ENCODE measurements at regions not wholly inside any gene's neighbourhood (a gene's known extent, or its start where the extent isn't known, plus 50 kb on each side); places are given as distances from the start of the nearest gene placed in this dataset.

- Histone ChIP-seq H3K9ac (ENCODE audit: low read depth in 2 of 2, low read length in 2 of 2) (no peak overlapping the region), H3K27me3 (no peaks in the 10 kb centered on the region), H3K36me3 (no peaks in the 10 kb centered on the region), H3K4me3 (no peak overlapping the region), H3K4me1 (no peaks in the 10 kb centered on the region), H3K27ac (no peak overlapping the region), H3K9me3 (no peaks in the 10 kb centered on the region)
- DNase-seq, result no peak
- intact Hi-C loops (cut with DNase I), result no loop called here
- TF ChIP-seq CTCF (IDR thresholded peaks at IDR 0.05), result no peak
Observed at GRCh38 chr21:22409571-22409970, 1411.4 kb downstream of the NCAM2 start.

- no peak for DNase-seq
- intact Hi-C loops (cut with DNase I), result no loop called here
- H3K27me3 ChIP-seq, result no peaks in the 10 kb centered on the region
- H3K9me3 ChIP-seq, result no peaks in the 10 kb centered on the region
- no peak overlapping the region for H3K27ac ChIP-seq
- no peaks in the 10 kb centered on the region for H3K36me3 ChIP-seq
- H3K4me3 ChIP-seq, result no peak overlapping the region
- no peak overlapping the region for H3K9ac ChIP-seq (ENCODE audit: low read depth in 2 of 2, low read length in 2 of 2)
- no peaks in the 10 kb centered on the region for H3K4me1 ChIP-seq
- no peak for TF ChIP-seq CTCF (IDR thresholded peaks at IDR 0.05)
Observed at GRCh38 chr21:22416555-22416954, 1418.3 kb downstream of the NCAM2 start.

- Histone ChIP-seq H3K9me3 (no peaks in the 10 kb centered on the region), H3K27ac (no peak overlapping the region), H3K4me1 (no peaks in the 10 kb centered on the region), H3K4me3 (no peak overlapping the region), H3K36me3 (no peaks in the 10 kb centered on the region), H3K27me3 (no peaks in the 10 kb centered on the region), H3K9ac (ENCODE audit: low read depth in 2 of 2, low read length in 2 of 2) (no peak overlapping the region)
- intact Hi-C loops (cut with DNase I), result no loop called here
- no peak for DNase-seq
- TF ChIP-seq CTCF (IDR thresholded peaks at IDR 0.05), result no peak
Observed at GRCh38 chr21:22421416-22422180, 1423.4 kb downstream of the NCAM2 start.

GRCh38 chr21:22438428-22439086 is 1440.3 kb downstream of the NCAM2 start:
- no peak overlapping the region for H3K27ac ChIP-seq
- DNase-seq, result no peak
- no peak for TF ChIP-seq CTCF (IDR thresholded peaks at IDR 0.05)

GRCh38 chr21:22444990-22445389 is 1446.8 kb downstream of the NCAM2 start:
- H3K9ac ChIP-seq (ENCODE audit: low read depth in 2 of 2, low read length in 2 of 2), result no peak overlapping the region
- intact Hi-C loops (cut with DNase I), result no loop called here
- no peak for TF ChIP-seq CTCF (IDR thresholded peaks at IDR 0.05)

More at GRCh38 chr21:22438428-22439086, 1440.3 kb downstream of the NCAM2 start:
- H3K9me3 ChIP-seq, result no peaks in the 10 kb centered on the region
- intact Hi-C loops (cut with DNase I), result no loop called here
- H3K36me3 ChIP-seq, result no peaks in the 10 kb centered on the region
- H3K4me3 ChIP-seq, result no peak overlapping the region
- no peak overlapping the region for H3K9ac ChIP-seq (ENCODE audit: low read depth in 2 of 2, low read length in 2 of 2)
- no peaks in the 10 kb centered on the region for H3K4me1 ChIP-seq
- no peaks in the 10 kb centered on the region for H3K27me3 ChIP-seq

More at GRCh38 chr21:22444990-22445389, 1446.8 kb downstream of the NCAM2 start:
- no peak for DNase-seq
- Histone ChIP-seq H3K27me3 (no peaks in the 10 kb centered on the region), H3K36me3 (no peaks in the 10 kb centered on the region), H3K4me3 (no peak overlapping the region), H3K4me1 (no peaks in the 10 kb centered on the region), H3K9me3 (no peaks in the 10 kb centered on the region), H3K27ac (no peak overlapping the region)
